Lung (tissue), 11 donors: ENCODE measurements at regions not wholly inside any gene's neighbourhood (a gene's known extent, or its start where the extent isn't known, plus 50 kb on each side); places are given as distances from the start of the nearest gene placed in this dataset.
A peak's percentile ranks its signal among the peaks of the same experiment; 100 is the strongest.

Experiments used
- ATAC-seq: fragments of 200-7000 bp; cut with Tn5 transposase; one replicate; pipeline ENCODE4 v1.9.1; 2020; ENCODE audit warnings: moderate number of reproducible peaks; ENCODE audit not compliant: insufficient read depth, low FRiP score
- DNase-seq, 3 donors: peaks; one replicate each; pipeline ENCODE4 v3.0.0-alpha.2; 2013 to 2017
- H3K27ac ChIP-seq, 2 donors: one replicate each; pipeline ENCODE4 v1.5.1; 2013; ENCODE audit warnings: mild to moderate bottlenecking in 2 of 2, moderate library complexity in 2 of 2, control low read depth in 1 of 2, inconsistent platforms in 1 of 2, low read depth in 1 of 2, low read length in 1 of 2
- H3K27me3 ChIP-seq, 3 donors: one replicate each; pipeline ENCODE4 v1.5.1; 2013; ENCODE audit warnings: low read length in 2 of 3; ENCODE audit not compliant: control insufficient read depth in 3 of 3, insufficient read depth in 3 of 3
- H3K36me3 ChIP-seq, 4 donors: one replicate each; pipeline ENCODE4 v1.5.1; 2013; ENCODE audit warnings: low read length in 4 of 4, mild to moderate bottlenecking in 1 of 4, moderate library complexity in 1 of 4; ENCODE audit not compliant: control insufficient read depth in 4 of 4, insufficient read depth in 4 of 4
- H3K4me1 ChIP-seq, 5 donors: one replicate each; pipeline ENCODE4 v1.5.1; 2013; ENCODE audit warnings: low read length in 5 of 5, mild to moderate bottlenecking in 2 of 5, moderate library complexity in 1 of 5; ENCODE audit not compliant: control insufficient read depth in 5 of 5, insufficient read depth in 5 of 5
- H3K4me3 ChIP-seq: one replicate; pipeline ENCODE4 v1.5.1; 2013; ENCODE audit warnings: mild to moderate bottlenecking, control low read depth, moderate library complexity
- H3K9ac ChIP-seq, 2 donors: one replicate each; pipeline ENCODE4 v1.5.1; 2013; ENCODE audit warnings: low read length in 2 of 2, control low read depth in 1 of 2; ENCODE audit not compliant: insufficient read depth in 1 of 2
- H3K9me3 ChIP-seq, 4 donors: one replicate each; pipeline ENCODE4 v1.5.1; 2013; ENCODE audit warnings: low read length in 3 of 4, mild to moderate bottlenecking in 1 of 4, moderate library complexity in 1 of 4; ENCODE audit not compliant: control insufficient read depth in 4 of 4, insufficient read depth in 3 of 4
- WGBS, 2 donors: extraction: QIAGEN DNeasy Blood & Tissue Kit; methylation state at CpG; one replicate each; pipeline ENCODE4 v1.1.7; 2013; 5-methylcytosine and 5-hydroxymethylcytosine counted together
- TF ChIP-seq, protein P1 (sequence below): IDR thresholded peaks from 2 replicates; pipeline ENCODE4 v1.5.1; 2012; ENCODE audit warnings: mild to moderate bottlenecking; ENCODE audit errors: control extremely low read depth, extremely low read depth
- donor health status: control.
- donor health status: control.
- donor health status: Bipolar disorder and iron deficiency.
- donor health status: healthy.
- donor health status: DM: yes; HTN: yes; CAD: no.

GRCh38 chr3:15896500-15896899 lies 98.7 kb upstream of the ANKRD28 start:
- no peaks in the 10 kb centered on the region for H3K27me3 ChIP-seq

DNA sequence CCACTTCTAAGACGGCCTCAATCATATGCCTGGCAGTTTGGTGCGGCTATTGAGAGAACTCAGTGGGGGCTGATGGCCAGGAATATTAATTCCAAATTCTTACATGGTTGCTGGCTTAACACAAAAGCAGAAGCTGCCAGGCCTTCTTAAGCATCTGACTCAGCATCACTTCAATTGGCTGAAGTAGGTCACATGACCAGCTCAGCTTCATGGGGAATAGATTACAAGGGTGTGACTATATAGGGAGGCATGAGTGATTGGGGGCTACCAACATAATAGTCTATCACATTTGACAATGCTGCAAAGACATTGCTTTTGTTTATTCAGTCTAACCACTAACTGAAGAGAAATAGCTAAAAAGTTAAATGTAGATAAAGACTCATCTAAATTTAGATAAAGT lies 101.6 kb upstream of the ANKRD28 start:
- ATAC-seq (no peak), DNase-seq (no peak)
- no peak overlapping the region for H3K27ac ChIP-seq
- no peak overlapping the region for H3K9ac ChIP-seq
- peaks cover 0 to 5% (median 2%) of the 10 kb centered on the region in 4 donors for H3K9me3 ChIP-seq
- no peak overlapping the region for H3K4me3 ChIP-seq
- 88 to 90% methylated on average over 2 of the region's 2 CpGs for WGBS, 2 donors
- no peaks in the 10 kb centered on the region for H3K27me3 ChIP-seq
- TF ChIP-seq, protein P1, sequence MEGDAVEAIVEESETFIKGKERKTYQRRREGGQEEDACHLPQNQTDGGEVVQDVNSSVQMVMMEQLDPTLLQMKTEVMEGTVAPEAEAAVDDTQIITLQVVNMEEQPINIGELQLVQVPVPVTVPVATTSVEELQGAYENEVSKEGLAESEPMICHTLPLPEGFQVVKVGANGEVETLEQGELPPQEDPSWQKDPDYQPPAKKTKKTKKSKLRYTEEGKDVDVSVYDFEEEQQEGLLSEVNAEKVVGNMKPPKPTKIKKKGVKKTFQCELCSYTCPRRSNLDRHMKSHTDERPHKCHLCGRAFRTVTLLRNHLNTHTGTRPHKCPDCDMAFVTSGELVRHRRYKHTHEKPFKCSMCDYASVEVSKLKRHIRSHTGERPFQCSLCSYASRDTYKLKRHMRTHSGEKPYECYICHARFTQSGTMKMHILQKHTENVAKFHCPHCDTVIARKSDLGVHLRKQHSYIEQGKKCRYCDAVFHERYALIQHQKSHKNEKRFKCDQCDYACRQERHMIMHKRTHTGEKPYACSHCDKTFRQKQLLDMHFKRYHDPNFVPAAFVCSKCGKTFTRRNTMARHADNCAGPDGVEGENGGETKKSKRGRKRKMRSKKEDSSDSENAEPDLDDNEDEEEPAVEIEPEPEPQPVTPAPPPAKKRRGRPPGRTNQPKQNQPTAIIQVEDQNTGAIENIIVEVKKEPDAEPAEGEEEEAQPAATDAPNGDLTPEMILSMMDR, result no peak
- peaks cover 0 to 6% (median 0%) of the 10 kb centered on the region in 5 donors for H3K4me1 ChIP-seq
- H3K36me3 ChIP-seq, result no peaks in the 10 kb centered on the region

More at GRCh38 chr3:15896500-15896899, 98.7 kb upstream of the ANKRD28 start:
- Histone ChIP-seq H3K4me1 (peaks cover 0 to 1% (median 0%) of the 10 kb centered on the region in 5 donors), H3K9ac (no peak overlapping the region), H3K4me3 (no peak overlapping the region), H3K36me3 (no peaks in the 10 kb centered on the region), H3K9me3 (peaks cover 0 to 5% (median 2%) of the 10 kb centered on the region in 4 donors), H3K27ac (no peak overlapping the region)
- TF ChIP-seq, protein P1, result no peak
- DNase-seq, result no peak
- WGBS, 2 donors, result 73 to 90% methylated on average over 2 of the region's 2 CpGs
- no peak for ATAC-seq

DNA sequence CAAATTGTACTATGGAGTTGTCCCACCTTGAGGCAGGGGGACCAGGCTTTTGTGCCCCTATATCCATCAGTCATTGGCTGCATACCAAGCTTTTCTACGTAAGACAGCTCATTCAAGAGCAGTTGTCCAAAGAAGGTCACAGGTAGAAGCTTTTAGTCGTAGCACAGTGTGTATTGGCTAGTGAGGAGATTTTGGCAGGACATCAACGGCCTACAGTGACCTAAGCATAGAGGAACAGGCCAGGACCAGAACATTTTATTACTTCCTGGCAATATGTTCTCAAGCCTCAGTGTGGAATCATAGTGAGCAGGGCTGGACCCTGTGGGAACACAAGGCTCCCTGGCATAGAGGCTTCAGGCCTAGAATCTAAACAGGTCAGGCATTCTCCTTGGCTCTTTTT lies 105.4 kb upstream of the ANKRD28 start:
- ATAC-seq (no peak), DNase-seq (no peak)
- TF ChIP-seq, protein P1, result no peak
- Histone ChIP-seq H3K4me3 (no peak overlapping the region), H3K27ac (peak overlapping the region in 1 of 2 donors; percentile 78), H3K36me3 (no peaks in the 10 kb centered on the region), H3K9me3 (peaks cover 0 to 2% (median 0%) of the 10 kb centered on the region in 4 donors), H3K27me3 (no peaks in the 10 kb centered on the region), H3K9ac (no peak overlapping the region), H3K4me1 (peaks cover 0 to 6% (median 0%) of the 10 kb centered on the region in 5 donors)
- WGBS, 2 donors, result 79 to 86% methylated on average over 3 of the region's 3 CpGs
